GM21390 (cell line): ENCODE measurements at regions not wholly inside any gene's neighbourhood (a gene's known extent, or its start where the extent isn't known, plus 50 kb on each side); places are given as distances from the start of the nearest gene placed in this dataset.
A peak's percentile ranks its signal among the peaks of the same experiment; 100 is the strongest.
"Not testable (repeated sequence)": the region's sequence is repeated elsewhere in the genome, so short reads cannot be mapped to it uniquely, and the experiment has no call there.

ENCODE experiments used
- ATAC-seq: cut with Tn5 transposase; IDR thresholded peaks from one replicate; pipeline ENCODE4 v1.9.1; 2021; ENCODE audit not compliant: unreplicated experiment

DNA sequence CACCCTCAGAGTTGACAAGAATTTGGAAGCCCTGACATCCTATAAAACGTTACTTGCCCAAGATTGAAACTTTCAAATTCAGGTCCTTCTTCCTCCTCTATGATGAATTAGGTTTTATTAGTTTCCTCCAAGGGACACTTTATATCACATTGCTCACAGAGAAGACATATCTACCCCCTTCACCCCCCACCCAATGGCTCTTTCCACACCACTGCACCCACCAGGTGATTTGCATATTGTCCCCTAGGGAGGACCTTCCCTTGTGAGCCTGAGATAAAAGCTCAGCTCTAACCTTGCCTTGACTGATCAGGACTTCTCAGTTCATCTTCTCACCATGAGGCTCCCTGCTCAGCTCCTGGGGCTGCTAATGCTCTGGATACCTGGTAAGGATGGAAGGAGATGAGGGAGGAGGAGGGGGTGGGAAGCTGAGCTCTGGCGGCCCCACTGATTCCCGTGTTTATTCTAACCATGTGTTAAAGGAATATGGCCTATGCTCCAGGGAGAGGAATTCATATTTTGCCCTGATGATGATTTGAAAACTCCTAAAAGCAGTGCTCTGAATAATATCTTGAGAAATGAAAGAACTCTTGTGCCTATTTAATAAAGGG is 1255.8 kb downstream of the RPIA start:
- ATAC-seq: not testable (repeated sequence)

- ATAC-seq: not testable (repeated sequence)
Measured at GRCh38 chr2:89948102-89948501, 1256.6 kb downstream of the RPIA start.

DNA sequence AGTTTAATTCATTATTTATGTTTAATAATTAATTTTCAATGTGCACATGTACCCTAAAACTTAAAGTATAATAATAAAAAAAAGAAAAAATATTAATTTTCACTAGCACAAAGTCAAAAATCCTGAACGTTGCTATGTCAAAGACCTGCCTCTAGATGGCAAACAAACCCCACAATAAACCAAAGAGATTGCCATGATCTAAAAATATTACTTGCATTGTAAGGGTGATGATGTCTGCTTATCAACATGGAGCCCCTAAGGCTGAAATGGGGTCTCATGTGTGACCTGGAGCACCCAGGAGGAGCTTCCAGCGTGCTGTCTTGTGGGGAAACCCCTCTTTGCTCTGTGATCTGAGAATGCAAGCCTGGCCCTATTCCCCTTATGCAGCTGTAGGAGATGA is 1259.3 kb downstream of the RPIA start:
- ATAC-seq: not testable (repeated sequence)

DNA sequence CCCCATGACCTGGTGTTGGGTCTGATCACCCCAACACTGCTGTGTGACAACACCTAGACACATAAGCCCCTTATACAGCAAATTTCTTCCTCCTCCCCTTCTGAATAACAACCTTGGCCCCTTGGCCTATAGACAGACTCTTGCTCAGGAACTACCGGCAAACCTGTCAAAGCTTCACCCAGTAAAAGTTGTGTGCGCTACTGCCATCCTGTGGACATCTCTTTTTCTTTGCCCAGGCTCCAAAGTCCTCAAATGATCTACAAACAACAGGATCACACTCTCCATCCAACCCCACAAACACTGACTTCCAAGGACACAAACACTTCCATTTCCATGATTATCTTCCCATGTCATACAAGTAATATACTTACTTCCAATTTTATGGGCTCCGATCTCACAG is 1265.8 kb downstream of the RPIA start:
- peak; percentile 67 for ATAC-seq

- not testable (repeated sequence) for ATAC-seq
Measured at GRCh38 chr2:89959729-89960378, 1268.4 kb downstream of the RPIA start.

- not testable (repeated sequence) for ATAC-seq
Measured at GRCh38 chr2:89960570-89960969, 1269.1 kb downstream of the RPIA start.

- ATAC-seq: not testable (repeated sequence)
Measured at GRCh38 chr2:89968567-89968966, 1277.1 kb downstream of the RPIA start.

DNA sequence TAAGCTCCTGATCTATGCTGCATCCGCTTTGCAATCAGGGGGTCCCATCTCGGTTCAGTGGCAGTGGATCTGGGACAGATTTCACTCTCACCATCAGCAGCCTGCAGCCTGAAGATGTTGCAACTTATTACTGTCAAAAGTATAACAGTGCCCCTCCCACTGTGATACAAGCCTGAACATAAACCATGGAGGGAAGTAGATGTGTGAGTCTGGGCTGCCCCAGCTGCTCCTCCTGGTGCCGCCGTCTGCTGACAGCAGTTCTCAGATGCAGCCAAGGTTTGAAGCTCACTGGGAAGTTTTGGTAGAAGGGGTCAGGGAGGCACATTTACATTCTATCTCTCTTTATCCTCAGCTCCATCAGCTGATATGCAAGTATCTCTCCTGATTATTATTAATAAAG is 1277.7 kb downstream of the RPIA start:
- ATAC-seq: not testable (repeated sequence)

- not testable (repeated sequence) for ATAC-seq
Measured at GRCh38 chr2:89973849-89974248, 1282.4 kb downstream of the RPIA start.

- not testable (repeated sequence) for ATAC-seq
Measured at GRCh38 chr2:89979826-89980537, 1288.5 kb downstream of the RPIA start.

- ATAC-seq: not testable (repeated sequence)
Measured at GRCh38 chr2:89982246-89982645, 1290.8 kb downstream of the RPIA start.

GRCh38 chr2:89985650-89986049 is 1294.2 kb downstream of the RPIA start:
- not testable (repeated sequence) for ATAC-seq

- not testable (repeated sequence) for ATAC-seq
Measured at GRCh38 chr2:89986532-89986931, 1295.1 kb downstream of the RPIA start.

- not testable (repeated sequence) for ATAC-seq
Measured at GRCh38 chr2:89996779-89997178, 1305.3 kb downstream of the RPIA start.

GRCh38 chr2:90004553-90004952 is 1313.1 kb downstream of the RPIA start:
- ATAC-seq: not testable (repeated sequence)

DNA sequence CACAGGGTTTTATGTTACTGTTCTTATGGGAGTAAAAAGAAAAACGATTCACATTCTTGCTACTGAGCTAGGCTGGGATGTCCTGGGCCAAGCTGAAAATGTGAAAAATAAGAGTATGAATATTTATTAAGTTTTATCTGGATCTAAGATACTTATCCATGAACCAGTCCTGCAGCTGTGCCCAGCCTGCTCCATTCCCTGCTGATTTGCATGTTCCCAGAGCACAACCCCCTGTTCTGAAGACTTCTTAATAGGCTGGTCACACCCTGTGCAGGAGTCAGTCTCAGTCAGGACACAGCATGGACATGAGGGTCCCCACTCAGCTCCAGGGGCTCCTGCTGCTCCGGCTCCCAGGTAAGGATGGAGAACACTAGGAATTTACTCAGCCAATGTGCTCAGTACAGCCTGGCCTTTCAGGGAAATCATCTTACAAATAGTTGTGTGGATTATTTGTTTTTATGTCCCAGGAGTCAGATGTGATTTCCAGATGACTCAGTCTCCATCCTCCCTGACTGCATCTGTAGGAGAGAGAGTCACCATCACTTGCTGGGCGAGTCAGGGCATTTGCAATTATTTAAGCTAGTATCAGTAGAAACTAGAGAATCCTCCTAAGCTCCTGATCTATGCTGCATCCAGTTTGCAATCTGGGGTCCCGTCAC is 1319.1 kb downstream of the RPIA start:
- not testable (repeated sequence) for ATAC-seq

- not testable (repeated sequence) for ATAC-seq
Measured at GRCh38 chr2:90011101-90011443, 1319.6 kb downstream of the RPIA start.

DNA sequence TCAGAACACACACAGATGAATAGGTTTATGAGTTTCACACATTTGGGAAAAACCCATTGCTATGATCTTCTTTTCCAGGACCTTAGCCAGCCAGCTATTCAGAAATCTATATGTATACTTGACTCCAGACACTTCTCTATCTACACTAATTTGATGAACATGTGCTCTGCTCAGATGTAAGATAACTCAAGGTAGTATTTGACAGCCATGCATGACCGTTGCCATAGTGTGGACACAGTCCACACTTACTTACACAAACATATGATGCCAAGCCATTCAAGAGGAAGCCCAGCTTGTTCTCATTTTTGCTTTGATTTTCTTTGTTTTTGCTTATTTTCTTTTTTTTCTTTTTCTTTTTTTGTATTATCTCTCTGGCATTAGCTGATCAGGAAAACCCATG is 1328.4 kb downstream of the RPIA start:
- ATAC-seq: not testable (repeated sequence)

DNA sequence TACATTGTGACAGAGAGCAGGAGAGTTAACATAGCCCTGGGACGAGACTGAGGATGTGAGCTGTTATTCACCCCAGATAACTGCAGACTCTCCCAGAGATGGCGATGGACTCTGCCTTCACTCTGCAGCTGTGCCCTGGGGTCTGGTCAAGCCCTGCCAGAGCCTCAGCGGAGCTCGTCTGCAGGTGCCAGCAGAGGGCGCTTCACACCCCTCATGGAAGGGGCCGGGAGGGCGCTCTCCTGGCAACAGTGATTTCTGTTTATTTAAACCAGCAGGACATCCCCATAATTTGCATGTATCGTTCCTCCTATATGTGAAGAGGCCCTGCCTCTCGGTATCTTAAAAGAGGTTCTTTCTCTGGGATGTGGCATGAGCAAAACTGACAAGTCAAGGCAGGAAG is 1329.8 kb downstream of the RPIA start:
- not testable (repeated sequence) for ATAC-seq

DNA sequence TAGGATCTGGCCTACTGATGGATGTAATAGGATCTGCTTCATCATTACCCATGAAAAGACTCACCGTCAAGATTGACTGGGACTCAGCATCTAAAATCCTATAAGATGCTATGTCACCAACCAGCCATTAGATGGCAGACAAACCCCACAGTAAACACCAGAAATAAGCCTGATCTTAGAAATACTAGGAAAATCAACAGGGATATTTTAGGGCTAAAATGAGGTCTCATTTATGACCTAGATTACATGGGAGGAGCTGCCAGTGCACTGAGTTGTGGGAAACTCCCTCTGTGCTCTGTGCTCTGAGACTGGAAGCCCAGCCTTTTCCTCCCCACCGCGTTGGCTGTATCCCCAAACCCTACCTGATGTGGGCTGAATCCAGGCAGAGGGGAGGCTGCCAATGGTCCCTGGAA is 1335.8 kb downstream of the RPIA start:
- ATAC-seq: not testable (repeated sequence)

DNA sequence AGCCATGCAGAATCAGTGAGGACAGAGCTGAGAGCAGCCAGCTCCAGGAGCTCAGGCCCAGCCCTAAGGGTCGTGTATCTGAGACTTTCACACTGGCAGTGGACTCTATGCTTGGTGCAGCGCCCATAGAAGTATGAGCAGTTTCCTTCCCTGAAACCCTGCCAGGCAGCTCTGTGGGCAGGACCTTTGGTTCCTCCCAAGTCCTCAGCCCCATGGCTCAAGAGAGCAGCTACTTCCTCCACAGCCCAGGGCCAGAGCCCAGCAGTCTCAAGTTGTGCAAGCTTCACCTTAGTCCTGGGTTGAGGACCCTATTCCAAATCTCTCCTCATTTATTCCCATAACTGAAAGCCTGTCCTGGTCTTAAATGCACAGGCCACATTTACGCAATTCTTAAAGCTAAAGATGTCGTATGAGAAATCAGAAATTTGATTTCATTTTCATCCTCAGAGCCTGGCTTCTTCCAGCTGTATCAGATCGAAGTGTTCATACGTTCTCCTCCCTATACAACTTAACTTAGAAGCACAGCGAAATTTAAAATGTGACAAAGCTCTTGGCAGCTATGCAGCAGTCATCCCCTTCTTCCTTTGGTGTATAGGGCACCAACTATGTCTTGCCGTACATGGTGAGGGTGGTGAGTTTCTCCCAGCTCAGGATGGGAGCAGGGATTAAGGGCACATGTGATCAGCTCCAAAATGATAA is 1337.1 kb downstream of the RPIA start:
- ATAC-seq: not testable (repeated sequence)
